ENCODE measurements at regions not wholly inside any gene's neighbourhood (a gene's known extent, or its start where the extent isn't known, plus 50 kb on each side); places are given as distances from the start of the nearest gene placed in this dataset.
"Not testable (repeated sequence)": the region's sequence is repeated elsewhere in the genome, so short reads cannot be mapped to it uniquely, and the experiment has no call there.

GRCh38 chr2:63743170-63743981 lies 98.3 kb upstream of the UGP2 start:
- DNase-seq (ENCODE audit: extremely low spot score): no peak
- Histone ChIP-seq H3K27me3 (no peaks in the 10 kb centered on the region), H3K27ac (replicated peaks in 1 of 4) (no peak overlapping the region), H3K4me3 (no peak overlapping the region), H3K4me1 (no peaks in the 10 kb centered on the region), H3K9me3 (no peaks in the 10 kb centered on the region), H3K36me3 (no peaks in the 10 kb centered on the region)
- 82% methylated on average over 2 of the region's 2 CpGs for WGBS
- intact Hi-C loops (cut with DNase I): no loop called here
- no peak for TF ChIP-seq POLR2A (IDR thresholded peaks at IDR 0.05; ENCODE audit: low read depth)
- no peak for TF ChIP-seq EP300 (IDR thresholded peaks at IDR 0.05)
- no peak for TF ChIP-seq CTCF (IDR thresholded peaks at IDR 0.05)
- TF ChIP-seq POLR2AphosphoS5 (IDR thresholded peaks at IDR 0.05): no peak

DNA sequence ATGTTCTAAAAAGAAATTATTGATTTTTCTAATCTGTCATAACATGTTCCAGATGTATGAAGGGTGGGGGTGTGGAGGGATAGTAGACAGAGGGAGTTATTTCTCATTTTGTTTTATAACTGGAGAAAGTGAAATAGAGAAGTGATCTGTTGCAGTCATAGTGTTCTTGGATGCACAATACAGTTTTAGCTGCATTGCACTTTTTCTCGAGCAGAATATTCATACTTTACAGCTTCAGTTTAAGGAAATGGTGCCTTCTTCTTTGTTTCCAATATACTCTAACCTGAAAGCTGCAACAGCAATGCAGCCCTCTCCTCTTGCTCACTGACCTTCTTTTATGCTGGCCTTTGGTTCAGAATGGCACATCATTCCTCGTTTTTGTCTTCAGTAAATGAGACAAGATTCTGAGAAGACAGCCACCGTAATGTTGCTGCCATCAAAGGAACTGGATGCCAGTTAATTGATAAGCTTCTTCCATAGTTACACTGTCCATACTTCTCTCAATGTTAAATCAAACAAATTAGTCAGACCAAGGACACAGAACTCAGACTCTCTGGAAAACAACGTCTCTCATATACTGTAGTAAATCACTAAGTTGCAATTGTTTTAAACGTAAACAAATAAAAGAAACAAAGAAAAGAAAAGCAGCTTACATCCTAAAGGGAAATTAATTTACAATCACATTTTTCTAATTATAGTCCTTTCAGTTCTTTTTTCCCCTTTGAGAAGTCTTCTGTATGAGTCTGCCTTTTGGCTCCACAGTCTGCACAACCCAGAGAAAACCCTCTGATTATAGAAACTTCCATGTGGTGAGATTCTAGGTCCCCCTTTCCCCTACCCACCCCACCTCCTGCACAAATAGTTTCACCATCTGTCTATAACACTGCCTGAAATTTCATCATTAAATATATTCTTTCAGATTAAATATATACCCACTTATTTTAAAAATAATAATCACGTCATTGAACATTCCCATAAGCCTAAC lies 97.4 kb upstream of the UGP2 start:
- WGBS: 70% methylated on average over 6 of the region's 6 CpGs
- no peaks in the 10 kb centered on the region for H3K4me1 ChIP-seq

DNA sequence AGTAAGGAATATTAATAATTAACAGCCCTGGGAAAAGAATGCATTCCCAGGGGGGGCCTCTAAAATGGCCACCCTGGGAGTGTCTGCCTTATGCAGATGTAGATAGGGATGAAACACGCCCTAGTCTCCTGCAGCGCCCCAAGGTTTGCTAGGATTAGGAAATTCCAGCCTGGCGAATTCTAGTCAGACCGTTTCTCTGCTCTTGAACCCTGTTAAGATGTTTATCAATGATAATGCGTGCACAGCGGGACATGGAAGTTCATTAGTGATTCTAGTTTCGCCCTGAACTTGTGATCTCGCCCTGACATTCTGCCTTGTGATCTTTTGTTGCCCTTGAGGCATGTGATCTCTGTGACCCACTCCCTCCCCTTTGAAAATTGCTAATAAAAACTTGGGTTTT lies 95.1 kb upstream of the UGP2 start:
- H3K27ac ChIP-seq (replicated peaks in 1 of 4); intact Hi-C loops (cut with DNase I); H3K9me3 ChIP-seq; H3K36me3 ChIP-seq; H3K4me1 ChIP-seq; DNase-seq (ENCODE audit: extremely low spot score); H3K27me3 ChIP-seq; H3K4me3 ChIP-seq: not testable (repeated sequence)
- WGBS: 89% methylated on average over 8 of the region's 8 CpGs

More for the DNA sequence above, 97.4 kb upstream of the UGP2 start:
- no peaks in the 10 kb centered on the region for H3K9me3 ChIP-seq
- H3K4me3 ChIP-seq: no peak overlapping the region
- intact Hi-C loops (cut with DNase I): no loop called here
- no peaks in the 10 kb centered on the region for H3K27me3 ChIP-seq
- H3K36me3 ChIP-seq: no peaks in the 10 kb centered on the region
- no peak for DNase-seq (ENCODE audit: extremely low spot score)
- TF ChIP-seq POLR2A (IDR thresholded peaks at IDR 0.05; ENCODE audit: low read depth): no peak
- no peak for TF ChIP-seq POLR2AphosphoS5 (IDR thresholded peaks at IDR 0.05)
- no peak for TF ChIP-seq EP300 (IDR thresholded peaks at IDR 0.05)
- no peak for TF ChIP-seq CTCF (IDR thresholded peaks at IDR 0.05)
- no peak overlapping the region for H3K27ac ChIP-seq (replicated peaks in 1 of 4)

GRCh38 chr2:63751901-63752300 lies 89.8 kb upstream of the UGP2 start:
- intact Hi-C loops (cut with DNase I): no loop called here
- Histone ChIP-seq H3K9me3 (no peaks in the 10 kb centered on the region), H3K4me1 (no peaks in the 10 kb centered on the region), H3K27ac (replicated peaks in 1 of 4) (no peak overlapping the region), H3K27me3 (no peaks in the 10 kb centered on the region), H3K4me3 (no peak overlapping the region), H3K36me3 (no peaks in the 10 kb centered on the region)
- DNase-seq (ENCODE audit: extremely low spot score): no peak
- WGBS: 97% methylated on average over 3 of the region's 3 CpGs
- TF ChIP-seq CTCF (IDR thresholded peaks at IDR 0.05) (no peak), EP300 (IDR thresholded peaks at IDR 0.05) (no peak), POLR2AphosphoS5 (IDR thresholded peaks at IDR 0.05) (no peak), POLR2A (IDR thresholded peaks at IDR 0.05; ENCODE audit: low read depth) (no peak)

DNA sequence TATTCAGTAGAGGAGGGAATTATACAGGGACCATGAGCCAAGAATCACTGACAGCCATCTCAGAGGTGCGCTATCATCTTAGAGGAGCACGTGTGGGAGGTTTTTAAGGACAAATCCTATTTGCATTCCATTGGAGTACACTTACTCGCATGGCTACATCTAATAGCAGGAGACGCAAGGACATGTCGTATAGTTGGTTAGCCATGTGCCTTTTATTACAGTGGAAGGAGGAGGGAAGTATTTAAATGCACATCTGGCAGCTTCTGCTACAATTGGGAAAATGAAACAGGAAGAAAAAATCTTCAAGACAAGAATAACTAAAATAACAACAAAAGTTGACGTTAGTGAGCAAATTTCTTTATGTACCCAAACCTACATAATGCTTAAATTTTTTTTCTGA lies 86.5 kb upstream of the UGP2 start:
- H3K27me3 ChIP-seq: no peaks in the 10 kb centered on the region
- no peak overlapping the region for H3K27ac ChIP-seq (replicated peaks in 1 of 4)
- DNase-seq (ENCODE audit: extremely low spot score): no peak
- no peaks in the 10 kb centered on the region for H3K9me3 ChIP-seq
- no peaks in the 10 kb centered on the region for H3K36me3 ChIP-seq
- intact Hi-C loops (cut with DNase I): no loop called here
- 70% methylated on average over 6 of the region's 6 CpGs for WGBS
- no peak for TF ChIP-seq EP300 (IDR thresholded peaks at IDR 0.05)
- no peaks in the 10 kb centered on the region for H3K4me1 ChIP-seq
- H3K4me3 ChIP-seq: no peak overlapping the region
